GM19328 (cell line): ENCODE measurements at regions not wholly inside any gene's neighbourhood (a gene's known extent, or its start where the extent isn't known, plus 50 kb on each side); places are given as distances from the start of the nearest gene placed in this dataset.
"Not testable (repeated sequence)": the region's sequence is repeated elsewhere in the genome, so short reads cannot be mapped to it uniquely, and the experiment has no call there.

Source experiments
- ATAC-seq: cut with Tn5 transposase; IDR thresholded peaks from one replicate; pipeline ENCODE4 v1.9.1; 2021; ENCODE audit warnings: mild to moderate bottlenecking, moderate library complexity; ENCODE audit not compliant: unreplicated experiment

GRCh38 chr4:162847945-162848549, 318.6 kb downstream of the NAF1 start:
- ATAC-seq = no peak

DNA sequence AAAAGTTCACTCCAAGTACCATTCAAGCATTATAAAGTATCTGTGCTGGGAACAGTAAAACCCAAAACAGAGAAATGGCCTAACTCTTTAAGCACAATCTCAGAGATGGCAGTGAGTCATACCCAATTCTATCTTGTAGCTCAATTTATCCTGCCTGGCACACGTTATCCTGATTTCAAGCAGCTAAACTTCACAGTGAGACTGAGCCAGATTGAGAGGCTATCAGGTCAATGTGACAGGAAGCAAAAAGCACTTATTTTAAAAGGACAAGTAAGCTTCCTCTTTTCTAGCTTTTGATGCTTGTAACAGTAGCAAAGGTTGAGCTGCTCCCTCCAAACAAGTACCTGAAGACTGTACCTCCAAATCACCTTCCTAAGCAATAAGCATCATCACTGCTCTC, 324.9 kb downstream of the NAF1 start:
- ATAC-seq = no peak

GRCh38 chr4:162839814-162840213, 326.9 kb downstream of the NAF1 start:
- ATAC-seq = no peak

DNA sequence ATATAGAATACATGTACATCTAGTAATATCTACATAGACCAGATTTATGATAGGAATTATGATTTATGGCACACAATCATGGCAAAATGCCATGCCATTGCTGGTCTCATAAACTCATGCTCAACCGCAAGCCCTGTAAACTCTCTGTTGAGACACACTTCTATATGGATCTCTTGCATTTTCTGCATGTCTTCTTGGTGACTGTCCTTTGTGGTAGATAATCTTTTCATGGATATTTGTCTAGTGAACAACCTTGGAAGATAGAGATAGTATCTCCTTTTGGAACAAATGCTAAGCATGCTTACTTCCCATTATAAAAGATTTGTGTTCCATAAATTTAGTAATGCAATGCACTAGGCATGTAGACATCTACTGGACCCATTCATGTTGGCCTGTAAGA, 328.0 kb downstream of the NAF1 start:
- no peak for ATAC-seq

GRCh38 chr4:162837679-162838078, 329.0 kb downstream of the NAF1 start:
- ATAC-seq = no peak

GRCh38 chr4:162837241-162837640, 329.4 kb downstream of the NAF1 start:
- no peak for ATAC-seq

DNA sequence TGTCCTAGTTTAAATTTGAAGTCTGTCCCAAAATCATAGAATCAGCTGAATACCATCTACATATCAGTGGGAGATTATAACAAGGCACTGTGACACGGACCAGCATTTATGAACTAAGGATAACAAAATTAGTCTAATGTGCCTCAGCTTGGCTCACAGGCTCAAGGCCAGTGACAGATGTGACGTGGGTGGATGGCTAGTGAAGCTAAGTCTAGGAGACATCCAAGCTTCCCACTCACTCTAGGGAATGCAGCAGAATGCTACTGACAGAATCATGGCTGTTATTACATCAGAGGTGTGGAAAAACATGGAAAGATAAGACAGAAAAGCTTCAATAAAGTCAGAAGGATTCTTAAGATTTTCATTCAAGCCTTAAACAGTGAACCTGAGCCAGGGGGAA, 329.9 kb downstream of the NAF1 start:
- no peak for ATAC-seq

DNA sequence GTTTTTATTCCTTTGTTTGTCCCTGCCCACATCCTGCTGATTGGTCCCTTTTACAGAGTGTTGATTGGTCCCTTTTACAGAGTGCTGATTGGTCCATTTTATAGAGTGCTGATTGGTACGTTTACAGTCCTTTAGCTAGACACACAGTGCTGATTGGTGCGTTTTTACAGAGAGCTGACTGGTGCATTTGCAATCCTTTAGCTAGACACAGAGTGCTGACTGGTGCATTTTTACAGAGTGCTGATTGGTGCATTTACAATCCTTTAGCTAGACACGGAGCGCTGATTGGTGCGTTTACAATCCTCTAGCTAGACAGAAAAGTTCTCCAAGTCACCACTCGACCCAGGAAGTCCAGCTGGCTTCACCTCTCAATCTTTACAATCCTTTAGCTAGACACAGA, 330.4 kb downstream of the NAF1 start:
- not testable (repeated sequence) for ATAC-seq

- no peak for ATAC-seq
Measured at GRCh38 chr4:162830899-162831298, 335.8 kb downstream of the NAF1 start.

GRCh38 chr4:162817374-162817773, 349.3 kb downstream of the NAF1 start:
- ATAC-seq = not testable (repeated sequence)

GRCh38 chr4:162804351-162804924, 362.3 kb downstream of the NAF1 start:
- ATAC-seq = no peak

DNA sequence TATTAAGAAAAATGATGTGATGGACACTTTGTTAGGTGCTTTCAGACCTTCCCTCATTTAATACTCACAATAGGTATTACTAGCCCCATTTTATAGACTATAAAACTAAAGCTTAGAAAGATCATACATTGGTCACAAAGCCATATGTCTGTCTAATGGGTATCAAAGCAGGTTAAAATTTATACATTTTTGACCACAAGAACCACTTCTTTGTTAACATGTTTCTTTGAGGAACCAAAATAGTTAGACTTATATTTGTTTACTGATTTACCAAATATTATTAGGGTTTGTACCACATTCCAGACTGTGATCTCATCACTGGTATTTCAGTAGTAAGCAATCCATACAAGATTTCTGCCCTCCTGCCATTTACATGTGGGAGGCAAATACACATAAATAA, 363.3 kb downstream of the NAF1 start:
- ATAC-seq = no peak

- no peak for ATAC-seq
Measured at GRCh38 chr4:162797108-162797507, 369.6 kb downstream of the NAF1 start.

DNA sequence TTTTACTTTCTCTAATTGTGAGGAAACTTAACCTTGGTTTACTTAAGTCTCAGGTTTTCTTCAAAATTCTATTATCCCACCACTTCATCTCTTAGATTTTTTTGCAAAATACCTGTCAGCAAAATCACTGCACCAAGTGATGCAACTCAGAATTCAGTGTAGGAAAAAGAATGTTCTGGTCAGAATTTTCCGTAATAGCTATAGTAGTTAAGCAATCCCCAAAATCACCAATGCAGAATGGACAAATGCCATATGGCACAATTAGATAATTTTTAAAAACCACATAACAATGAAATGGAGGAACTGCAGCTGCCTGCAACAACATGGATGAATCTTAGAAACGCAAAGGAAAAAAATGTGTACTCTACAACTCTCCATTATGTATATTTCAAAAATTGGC, 373.1 kb downstream of the NAF1 start:
- ATAC-seq = no peak

GRCh38 chr4:162793004-162793403, 373.7 kb downstream of the NAF1 start:
- ATAC-seq = no peak

- ATAC-seq = no peak
Measured at GRCh38 chr4:162791226-162791625, 375.5 kb downstream of the NAF1 start.

GRCh38 chr4:162787120-162787519, 379.6 kb downstream of the NAF1 start:
- ATAC-seq = no peak

GRCh38 chr4:162782778-162783525, 383.7 kb downstream of the NAF1 start:
- no peak for ATAC-seq

DNA sequence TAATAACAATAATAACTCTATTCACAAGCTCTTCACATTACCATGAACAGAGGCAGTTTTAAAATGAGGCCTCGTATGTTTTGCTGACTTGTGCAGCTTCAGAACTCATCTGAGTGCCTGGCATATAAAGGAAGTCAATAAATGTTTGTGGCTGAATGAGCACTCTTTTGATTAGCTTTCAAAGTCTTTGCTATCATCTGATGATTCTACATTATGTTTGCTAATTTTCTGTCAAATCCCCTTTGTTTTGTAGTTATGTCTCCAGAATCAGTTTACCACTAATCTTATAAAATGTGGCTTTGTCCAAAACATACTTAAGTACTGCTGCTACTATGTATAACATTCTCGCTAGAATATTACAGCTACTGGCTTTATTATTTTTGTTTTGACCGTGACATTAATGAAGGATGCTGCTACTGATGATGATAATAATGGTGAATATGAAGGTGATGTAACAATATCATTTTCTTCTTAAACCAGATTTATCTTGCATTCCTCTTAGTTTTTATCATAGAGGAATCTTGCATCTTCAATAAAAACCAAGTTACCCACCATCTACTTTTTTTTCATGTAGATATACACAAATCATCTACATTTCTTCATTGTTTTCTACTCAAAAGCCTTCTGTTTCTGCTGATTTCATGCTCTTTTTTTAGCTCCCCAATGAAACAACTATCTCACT, 384.5 kb downstream of the NAF1 start:
- no peak for ATAC-seq

DNA sequence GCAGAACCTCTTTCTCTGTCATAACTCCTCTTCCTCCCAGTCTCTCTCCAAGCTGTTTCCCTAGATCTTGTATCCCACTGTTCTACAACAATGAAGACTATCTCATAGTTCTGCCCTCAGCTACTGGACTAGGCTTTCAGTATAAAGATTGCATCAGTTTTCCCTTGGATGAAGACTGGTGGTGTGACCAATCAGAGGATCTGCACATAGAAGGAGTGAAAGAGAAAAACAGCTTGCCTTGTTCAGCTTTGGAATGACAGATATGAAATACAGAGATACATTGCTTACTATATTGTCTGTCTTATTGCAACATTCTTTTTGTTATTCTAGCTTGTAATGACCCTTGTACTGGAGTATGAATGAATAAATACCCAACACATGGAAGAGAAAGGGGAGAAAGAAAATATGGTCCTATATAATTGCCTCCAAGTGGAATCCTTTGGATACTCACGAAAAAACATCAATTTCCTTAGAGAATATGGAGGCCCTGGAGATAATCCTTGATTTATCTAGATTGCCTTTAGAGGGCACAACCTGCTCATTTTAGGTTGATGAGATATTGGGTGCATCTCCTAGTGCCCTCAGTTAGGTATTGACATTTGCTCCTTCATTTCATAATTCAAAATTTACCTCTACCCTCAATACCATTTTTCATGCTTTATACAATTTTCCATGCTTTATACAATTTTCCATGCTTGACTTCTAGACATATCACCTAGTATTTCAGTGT, 395.8 kb downstream of the NAF1 start:
- no peak for ATAC-seq

- no peak for ATAC-seq
Measured at GRCh38 chr4:162767083-162767482, 399.6 kb downstream of the NAF1 start.
